ENCODE measurements at regions not wholly inside any gene's neighbourhood (a gene's known extent, or its start where the extent isn't known, plus 50 kb on each side); places are given as distances from the start of the nearest gene placed in this dataset.

- no peak overlapping the region for H3K4me3 ChIP-seq
- TF ChIP-seq, protein P1, sequence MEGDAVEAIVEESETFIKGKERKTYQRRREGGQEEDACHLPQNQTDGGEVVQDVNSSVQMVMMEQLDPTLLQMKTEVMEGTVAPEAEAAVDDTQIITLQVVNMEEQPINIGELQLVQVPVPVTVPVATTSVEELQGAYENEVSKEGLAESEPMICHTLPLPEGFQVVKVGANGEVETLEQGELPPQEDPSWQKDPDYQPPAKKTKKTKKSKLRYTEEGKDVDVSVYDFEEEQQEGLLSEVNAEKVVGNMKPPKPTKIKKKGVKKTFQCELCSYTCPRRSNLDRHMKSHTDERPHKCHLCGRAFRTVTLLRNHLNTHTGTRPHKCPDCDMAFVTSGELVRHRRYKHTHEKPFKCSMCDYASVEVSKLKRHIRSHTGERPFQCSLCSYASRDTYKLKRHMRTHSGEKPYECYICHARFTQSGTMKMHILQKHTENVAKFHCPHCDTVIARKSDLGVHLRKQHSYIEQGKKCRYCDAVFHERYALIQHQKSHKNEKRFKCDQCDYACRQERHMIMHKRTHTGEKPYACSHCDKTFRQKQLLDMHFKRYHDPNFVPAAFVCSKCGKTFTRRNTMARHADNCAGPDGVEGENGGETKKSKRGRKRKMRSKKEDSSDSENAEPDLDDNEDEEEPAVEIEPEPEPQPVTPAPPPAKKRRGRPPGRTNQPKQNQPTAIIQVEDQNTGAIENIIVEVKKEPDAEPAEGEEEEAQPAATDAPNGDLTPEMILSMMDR (IDR thresholded peaks at IDR 0.05): no peak
- H3K4me1 ChIP-seq: no peaks in the 10 kb centered on the region
- no peaks in the 10 kb centered on the region for H3K36me3 ChIP-seq (ENCODE audit: insufficient read depth in 1 of 2, low read depth in 1 of 2)
- H3K27ac ChIP-seq: no peak overlapping the region
- DNase-seq (no peak), ATAC-seq (no peak)
- intact Hi-C loops (cut with DNase I): no loop called here
- H3K9me3 ChIP-seq: no peaks in the 10 kb centered on the region
- WGBS, 3 donors: 17 to 40% (median 31%) methylated on average over 1 of the region's 1 CpG
- H3K27me3 ChIP-seq (ENCODE audit: insufficient read depth in 3 of 3, low read length in 2 of 3): peaks cover 0 to 3% (median 0%) of the 10 kb centered on the region in 3 donors
Measured at GRCh38 chr7:110412614-110413013, 678.3 kb upstream of the LRRN3 start.

- H3K4me1 ChIP-seq: no peaks in the 10 kb centered on the region
- ATAC-seq: no peak
- H3K4me3 ChIP-seq: no peak overlapping the region
- TF ChIP-seq, protein P1 (IDR thresholded peaks at IDR 0.05): no peak
- intact Hi-C loops (cut with DNase I): no loop called here
- peaks cover 0 to 3% (median 0%) of the 10 kb centered on the region in 3 donors for H3K27me3 ChIP-seq (ENCODE audit: insufficient read depth in 3 of 3, low read length in 2 of 3)
- no peaks in the 10 kb centered on the region for H3K9me3 ChIP-seq
- no peaks in the 10 kb centered on the region for H3K36me3 ChIP-seq (ENCODE audit: insufficient read depth in 1 of 2, low read depth in 1 of 2)
- no peak overlapping the region for H3K27ac ChIP-seq
- DNase-seq: no peak
Measured at GRCh38 chr7:110413038-110413437, 677.9 kb upstream of the LRRN3 start.

- no peaks in the 10 kb centered on the region for H3K27me3 ChIP-seq (ENCODE audit: insufficient read depth in 3 of 3, low read length in 2 of 3)
- ATAC-seq (no peak), DNase-seq (no peak)
- H3K4me3 ChIP-seq: no peak overlapping the region
- intact Hi-C loops (cut with DNase I): no loop called here
- no peaks in the 10 kb centered on the region for H3K9me3 ChIP-seq
- no peaks in the 10 kb centered on the region for H3K36me3 ChIP-seq (ENCODE audit: insufficient read depth in 1 of 2, low read depth in 1 of 2)
- H3K4me1 ChIP-seq: no peaks in the 10 kb centered on the region
- TF ChIP-seq, protein P1 (IDR thresholded peaks at IDR 0.05): no peak
- WGBS, 3 donors: 62 to 81% (median 69%) methylated on average over 2 of the region's 2 CpGs
- no peak overlapping the region for H3K27ac ChIP-seq
Measured at GRCh38 chr7:110417611-110418010, 673.3 kb upstream of the LRRN3 start.

DNA sequence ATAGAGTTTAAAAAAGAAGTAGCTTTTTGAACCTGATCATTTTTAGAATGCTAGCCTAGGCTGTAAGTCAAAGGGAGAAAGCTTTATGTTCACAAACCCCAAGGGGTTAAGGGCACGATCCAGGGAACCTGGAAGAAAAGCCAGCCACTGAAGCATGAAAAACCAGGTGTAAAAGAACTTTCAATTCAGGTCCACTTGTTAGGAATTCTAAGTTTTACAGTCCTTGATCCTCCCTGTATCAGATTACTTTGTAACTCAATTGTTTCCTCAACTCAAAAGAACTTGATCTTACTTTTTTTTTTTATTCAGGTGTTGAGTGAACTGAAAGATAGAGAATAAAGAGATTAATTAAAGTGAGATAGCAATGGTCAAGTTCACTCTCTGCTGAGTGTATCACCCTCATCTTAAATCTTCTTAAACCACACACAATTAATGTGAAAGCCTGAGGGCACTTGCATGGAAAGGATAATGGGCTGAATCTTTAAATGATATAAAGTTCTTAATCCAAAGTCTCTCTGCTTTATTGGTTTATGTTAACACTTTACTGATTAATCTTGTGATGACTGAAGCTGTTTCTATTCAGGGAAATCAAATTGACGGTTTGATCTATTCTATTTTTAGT is 672.2 kb upstream of the LRRN3 start:
- no peak for DNase-seq
- Histone ChIP-seq H3K36me3 (ENCODE audit: insufficient read depth in 1 of 2, low read depth in 1 of 2) (no peaks in the 10 kb centered on the region), H3K4me3 (no peak overlapping the region), H3K27ac (no peak overlapping the region), H3K9me3 (no peaks in the 10 kb centered on the region), H3K4me1 (no peaks in the 10 kb centered on the region), H3K27me3 (ENCODE audit: insufficient read depth in 3 of 3, low read length in 2 of 3) (no peaks in the 10 kb centered on the region)
- 36 to 50% (median 39%) methylated on average over 2 of the region's 2 CpGs for WGBS, 3 donors
- intact Hi-C loops (cut with DNase I): no loop called here
- TF ChIP-seq, protein P1 (IDR thresholded peaks at IDR 0.05): no peak
- no peak for ATAC-seq

- TF ChIP-seq, protein P1 (IDR thresholded peaks at IDR 0.05): no peak
- WGBS, 3 donors: 72 to 100% (median 83%) methylated on average over 1 of the region's 1 CpG
- Histone ChIP-seq H3K27me3 (ENCODE audit: insufficient read depth in 3 of 3, low read length in 2 of 3) (no peaks in the 10 kb centered on the region), H3K4me1 (no peaks in the 10 kb centered on the region), H3K4me3 (no peak overlapping the region), H3K27ac (no peak overlapping the region), H3K9me3 (no peaks in the 10 kb centered on the region), H3K36me3 (ENCODE audit: insufficient read depth in 1 of 2, low read depth in 1 of 2) (no peaks in the 10 kb centered on the region)
- no peak for DNase-seq
- ATAC-seq: no peak
- intact Hi-C loops (cut with DNase I): no loop called here
Measured at GRCh38 chr7:110420788-110421187, 670.1 kb upstream of the LRRN3 start.
